GM11168 (cell line): ENCODE measurements at regions not wholly inside any gene's neighbourhood (a gene's known extent, or its start where the extent isn't known, plus 50 kb on each side); places are given as distances from the start of the nearest gene placed in this dataset.

Source experiments
- in situ Hi-C: fragments of 300-500 bp; cut with MboI; formaldehyde crosslinking; loops from one replicate; pipeline ENCODE4 v1.12.0; 2022; ENCODE audit warnings: low sequenced_read_pairs; ENCODE audit not compliant: unreplicated experiment

- in situ Hi-C loops = no loop called here
Observed at GRCh38 chr22:27329966-27330645, 471.4 kb downstream of the MN1 start.

GRCh38 chr22:27331526-27332281 lies 469.9 kb downstream of the MN1 start:
- in situ Hi-C loops = no loop called here

- in situ Hi-C loops = no loop called here
Observed at GRCh38 chr22:27335102-27335660, 466.4 kb downstream of the MN1 start.

GRCh38 chr22:27336151-27337090 lies 465.1 kb downstream of the MN1 start:
- in situ Hi-C loops = no loop called here

GRCh38 chr22:27337676-27338075 lies 463.9 kb downstream of the MN1 start:
- in situ Hi-C loops = no loop called here

GRCh38 chr22:27340047-27340446 lies 461.5 kb downstream of the MN1 start:
- in situ Hi-C loops = no loop called here

GRCh38 chr22:27344546-27344945 lies 457.0 kb downstream of the MN1 start:
- in situ Hi-C loops = no loop called here

- in situ Hi-C loops = no loop called here
Observed at GRCh38 chr22:27345691-27346090, 455.9 kb downstream of the MN1 start.

GRCh38 chr22:27347951-27348350 lies 453.6 kb downstream of the MN1 start:
- in situ Hi-C loops = no loop called here

GRCh38 chr22:27348634-27349033 lies 452.9 kb downstream of the MN1 start:
- in situ Hi-C loops = no loop called here

- in situ Hi-C loops = no loop called here
Observed at GRCh38 chr22:27349456-27349855, 452.1 kb downstream of the MN1 start.

GRCh38 chr22:27350306-27350705 lies 451.2 kb downstream of the MN1 start:
- in situ Hi-C loops = no loop called here

- in situ Hi-C loops = no loop called here
Observed at GRCh38 chr22:27352426-27352825, 449.1 kb downstream of the MN1 start.

GRCh38 chr22:27358096-27358870 lies 443.3 kb downstream of the MN1 start:
- in situ Hi-C loops = no loop called here

GRCh38 chr22:27370269-27370668 lies 431.3 kb downstream of the MN1 start:
- in situ Hi-C loops = no loop called here

GRCh38 chr22:27370987-27371386 lies 430.6 kb downstream of the MN1 start:
- in situ Hi-C loops = no loop called here

GRCh38 chr22:27372364-27372763 lies 429.2 kb downstream of the MN1 start:
- in situ Hi-C loops = no loop called here

GRCh38 chr22:27372969-27373670 lies 428.4 kb downstream of the MN1 start:
- in situ Hi-C loops = no loop called here
